Psoas muscle (tissue), 7 donors: ENCODE measurements at regions not wholly inside any gene's neighbourhood (a gene's known extent, or its start where the extent isn't known, plus 50 kb on each side); places are given as distances from the start of the nearest gene placed in this dataset.

Source experiments
- ATAC-seq, 4 donors: fragments of 200-7000 bp; cut with Tn5 transposase; one replicate each; pipeline ENCODE4 v1.9.1; 2020; ENCODE audit warnings: moderate library complexity in 3 of 4, mild to moderate bottlenecking in 2 of 4
- DNase-seq, 2 donors: peaks; one replicate each; pipeline ENCODE4 v3.0.0-alpha.2; 2020
- H3K27ac ChIP-seq: fragments of 200-600 bp; one replicate; pipeline ENCODE4 v1.8.0; 2022
- H3K27me3 ChIP-seq, 3 donors: fragments of 200-600 bp in 1 of 3; one replicate each; pipeline versions ENCODE4 v1.6.1 to v1.8.0; 2013 to 2022; ENCODE audit warnings: low read length in 2 of 3, mild to moderate bottlenecking in 2 of 3, moderate library complexity in 1 of 3; ENCODE audit not compliant: insufficient read depth in 3 of 3
- H3K36me3 ChIP-seq, 2 donors: fragments of 200-600 bp in 1 of 2; one replicate each; pipeline versions ENCODE4 v1.6.1 to v1.8.0; 2013 to 2022; ENCODE audit warnings: low read depth in 1 of 2, mild to moderate bottlenecking in 1 of 2, moderate library complexity in 1 of 2; ENCODE audit not compliant: insufficient read depth in 1 of 2
- H3K4me1 ChIP-seq: fragments of 200-600 bp; one replicate; pipeline ENCODE4 v1.8.0; 2022
- H3K4me3 ChIP-seq: fragments of 200-600 bp; one replicate; pipeline ENCODE4 v1.8.0; 2022; ENCODE audit warnings: mild to moderate bottlenecking
- H3K9me3 ChIP-seq: fragments of 200-600 bp; one replicate; pipeline ENCODE4 v1.8.0; 2022
- CTCF ChIP-seq: fragments of 200-600 bp; IDR thresholded peaks from one replicate; pipeline ENCODE4 v1.8.0; 2022; ENCODE audit warnings: antibody characterized with exemption
- WGBS, 3 donors: extraction: QIAGEN DNeasy Blood & Tissue Kit; methylation state at CpG; one replicate each; pipeline versions ENCODE4 v1.1.6 to v1.1.7; 2013; 5-methylcytosine and 5-hydroxymethylcytosine counted together
- intact Hi-C, 2 donors: fragments of 100-400 bp; cut with DNase I; formaldehyde crosslinking; loops; one replicate each; pipeline versions ENCODE4 v1.11.0 to v1.14.2; 2022
- donor health status: healthy with polysubstance abuse.
- donor health status: DM: no; HTN: no; CAD: no; lungs with moderate emphysema.
- donor health status: Bipolar disorder and iron deficiency.
- donor health status: healthy.
- donor health status: DM: yes; HTN: yes; CAD: no.
- donor health status: DM: no; HTN: no; CAD: no.
- donor health status: DM: yes; HTN: yes; CAD: no.

- no peaks in the 10 kb centered on the region for H3K27me3 ChIP-seq
- H3K36me3 ChIP-seq: no peaks in the 10 kb centered on the region
- ATAC-seq (no peak), DNase-seq (no peak)
- intact Hi-C loops: no loop called here
- no peak overlapping the region for H3K4me3 ChIP-seq
- WGBS, 3 donors: 89 to 94% (median 91%) methylated on average over 1 of the region's 1 CpG
- H3K4me1 ChIP-seq: no peaks in the 10 kb centered on the region
- no peaks in the 10 kb centered on the region for H3K9me3 ChIP-seq
- H3K27ac ChIP-seq: no peak overlapping the region
- TF ChIP-seq CTCF: no peak
Observed at GRCh38 chr4:181388061-181388460, 855.1 kb upstream of the TENM3 start.

- WGBS, 3 donors: 34 to 53% (median 40%) methylated on average over 1 of the region's 1 CpG
- ATAC-seq (no peak), DNase-seq (no peak)
- intact Hi-C loops: no loop called here
- no peaks in the 10 kb centered on the region for H3K9me3 ChIP-seq
- no peak overlapping the region for H3K27ac ChIP-seq
- TF ChIP-seq CTCF: no peak
- H3K27me3 ChIP-seq: no peaks in the 10 kb centered on the region
- H3K4me1 ChIP-seq: no peaks in the 10 kb centered on the region
- H3K36me3 ChIP-seq: no peaks in the 10 kb centered on the region
- H3K4me3 ChIP-seq: no peak overlapping the region
Observed at GRCh38 chr4:181416966-181417365, 826.2 kb upstream of the TENM3 start.

GRCh38 chr4:181418496-181418895, 824.7 kb upstream of the TENM3 start:
- H3K4me1 ChIP-seq: no peaks in the 10 kb centered on the region
- no peak for TF ChIP-seq CTCF
- H3K36me3 ChIP-seq: no peaks in the 10 kb centered on the region
- H3K9me3 ChIP-seq: no peaks in the 10 kb centered on the region
- H3K27ac ChIP-seq: no peak overlapping the region
- no peak overlapping the region for H3K4me3 ChIP-seq
- ATAC-seq (no peak), DNase-seq (no peak)
- intact Hi-C loops: no loop called here
- H3K27me3 ChIP-seq: no peaks in the 10 kb centered on the region
- 77 to 80% (median 78%) methylated on average over 8 of the region's 8 CpGs for WGBS, 3 donors

GRCh38 chr4:181420950-181421349, 822.3 kb upstream of the TENM3 start:
- H3K36me3 ChIP-seq: no peaks in the 10 kb centered on the region
- no peaks in the 10 kb centered on the region for H3K4me1 ChIP-seq
- ATAC-seq (no peak), DNase-seq (no peak)
- no peaks in the 10 kb centered on the region for H3K27me3 ChIP-seq
- no peak for TF ChIP-seq CTCF
- no peaks in the 10 kb centered on the region for H3K9me3 ChIP-seq
- intact Hi-C loops: no loop called here
- H3K4me3 ChIP-seq: no peak overlapping the region
- 61 to 75% (median 66%) methylated on average over 2 of the region's 2 CpGs for WGBS, 3 donors
- H3K27ac ChIP-seq: no peak overlapping the region

- no peaks in the 10 kb centered on the region for H3K36me3 ChIP-seq
- no peak overlapping the region for H3K27ac ChIP-seq
- intact Hi-C loops: no loop called here
- H3K4me1 ChIP-seq: no peaks in the 10 kb centered on the region
- no peak for TF ChIP-seq CTCF
- 61 to 65% (median 65%) methylated on average over 2 of the region's 2 CpGs for WGBS, 3 donors
- H3K4me3 ChIP-seq: no peak overlapping the region
- DNase-seq: no peak
- H3K9me3 ChIP-seq: no peaks in the 10 kb centered on the region
- H3K27me3 ChIP-seq: no peaks in the 10 kb centered on the region
- no peak for ATAC-seq
Observed at GRCh38 chr4:181424362-181425016, 818.7 kb upstream of the TENM3 start.
